ENCODE measurements at regions not wholly inside any gene's neighbourhood (a gene's known extent, or its start where the extent isn't known, plus 50 kb on each side); places are given as distances from the start of the nearest gene placed in this dataset.

DNA sequence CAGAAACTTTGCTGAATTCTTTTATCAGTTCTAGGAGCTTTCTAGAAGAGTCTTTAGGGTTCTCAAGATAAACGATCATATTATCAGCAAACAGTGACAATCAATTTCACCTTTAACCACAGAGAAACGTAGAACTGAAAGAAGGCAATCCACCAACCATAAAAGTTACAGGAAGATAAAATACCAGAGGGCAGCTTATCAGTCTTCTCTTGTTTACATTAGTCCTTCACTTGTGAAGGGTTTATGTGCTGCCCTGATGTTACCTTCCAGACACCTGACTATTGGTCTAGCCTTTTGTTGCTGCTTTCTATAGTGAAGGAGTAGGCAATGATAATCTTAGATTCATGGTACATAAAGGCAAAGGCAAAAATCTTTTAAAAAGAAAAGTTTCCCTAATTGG, 73.2 kb upstream of the EFCAB3 start:
- TF ChIP-seq, protein P1, sequence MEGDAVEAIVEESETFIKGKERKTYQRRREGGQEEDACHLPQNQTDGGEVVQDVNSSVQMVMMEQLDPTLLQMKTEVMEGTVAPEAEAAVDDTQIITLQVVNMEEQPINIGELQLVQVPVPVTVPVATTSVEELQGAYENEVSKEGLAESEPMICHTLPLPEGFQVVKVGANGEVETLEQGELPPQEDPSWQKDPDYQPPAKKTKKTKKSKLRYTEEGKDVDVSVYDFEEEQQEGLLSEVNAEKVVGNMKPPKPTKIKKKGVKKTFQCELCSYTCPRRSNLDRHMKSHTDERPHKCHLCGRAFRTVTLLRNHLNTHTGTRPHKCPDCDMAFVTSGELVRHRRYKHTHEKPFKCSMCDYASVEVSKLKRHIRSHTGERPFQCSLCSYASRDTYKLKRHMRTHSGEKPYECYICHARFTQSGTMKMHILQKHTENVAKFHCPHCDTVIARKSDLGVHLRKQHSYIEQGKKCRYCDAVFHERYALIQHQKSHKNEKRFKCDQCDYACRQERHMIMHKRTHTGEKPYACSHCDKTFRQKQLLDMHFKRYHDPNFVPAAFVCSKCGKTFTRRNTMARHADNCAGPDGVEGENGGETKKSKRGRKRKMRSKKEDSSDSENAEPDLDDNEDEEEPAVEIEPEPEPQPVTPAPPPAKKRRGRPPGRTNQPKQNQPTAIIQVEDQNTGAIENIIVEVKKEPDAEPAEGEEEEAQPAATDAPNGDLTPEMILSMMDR (IDR thresholded peaks at IDR 0.05): no peak
- TF ChIP-seq POLR2AphosphoS5 (IDR thresholded peaks at IDR 0.05; ENCODE audit: low read depth, low read length): no peak
